ENCODE measurements at regions not wholly inside any gene's neighbourhood (a gene's known extent, or its start where the extent isn't known, plus 50 kb on each side); places are given as distances from the start of the nearest gene placed in this dataset.

- H3K9me2 ChIP-seq (ENCODE audit: insufficient read depth, low read length), result no peaks in the 10 kb centered on the region
- no peak overlapping the region for H3K4me3 ChIP-seq (ENCODE audit: low read depth, low read length, poor library complexity, severe bottlenecking)
- TF ChIP-seq CTCF (conservative IDR thresholded peaks at IDR 0.05; ENCODE audit: low read length) (no peak), EZH2phosphoT487 (IDR thresholded peaks at IDR 0.05; ENCODE audit: borderline replicate concordance, low read depth, low read length) (no peak)
- POLR2A ChIA-PET, result no interaction called here
- H3K4me1 ChIP-seq (ENCODE audit: insufficient read depth, low read length, poor library complexity, severe bottlenecking), result no peaks in the 10 kb centered on the region
- CTCF ChIA-PET (ENCODE audit: unreplicated experiment), result no interaction called here
- no peak for DNase-seq (ENCODE audit: low spot score)
- H3K27ac ChIP-seq (ENCODE audit: low read depth, low read length, poor library complexity, severe bottlenecking), result no peak overlapping the region
- no peaks in the 10 kb centered on the region for H3K9me3 ChIP-seq (ENCODE audit: low read length)
- H3K79me2 ChIP-seq (ENCODE audit: insufficient read depth, low read depth, low read length), result no peaks in the 10 kb centered on the region
- no peak overlapping the region for H3K4me2 ChIP-seq (ENCODE audit: low read length)
- intact Hi-C loops (cut with micrococcal nuclease; ENCODE audit: unreplicated experiment), result no loop called here
- H4K20me1 ChIP-seq (ENCODE audit: insufficient read depth, low read length), result no peaks in the 10 kb centered on the region
- no peak overlapping the region for H2AFZ ChIP-seq (ENCODE audit: low read length)
- no TSS peak for BruUV-seq (replicated peaks)
- H3K36me3 ChIP-seq (ENCODE audit: insufficient read depth, low read length), result no peaks in the 10 kb centered on the region
These were observed 2120.0 kb upstream of the RAG2 start for GRCh38 chr11:38718049-38718448.

- no TSS peak for BruUV-seq (replicated peaks)
- ChIA-PET POLR2A (no interaction called here), CTCF (ENCODE audit: unreplicated experiment) (no interaction called here)
- Histone ChIP-seq H3K4me1 (ENCODE audit: insufficient read depth, low read length, poor library complexity, severe bottlenecking) (no peaks in the 10 kb centered on the region), H4K20me1 (ENCODE audit: insufficient read depth, low read length) (no peaks in the 10 kb centered on the region), H3K36me3 (ENCODE audit: insufficient read depth, low read length) (no peaks in the 10 kb centered on the region), H3K9me2 (ENCODE audit: insufficient read depth, low read length) (no peaks in the 10 kb centered on the region), H2AFZ (ENCODE audit: low read length) (no peak overlapping the region), H3K4me2 (ENCODE audit: low read length) (no peak overlapping the region), H3K27ac (ENCODE audit: low read depth, low read length, poor library complexity, severe bottlenecking) (no peak overlapping the region), H3K79me2 (ENCODE audit: insufficient read depth, low read depth, low read length) (no peaks in the 10 kb centered on the region), H3K9me3 (ENCODE audit: low read length) (no peaks in the 10 kb centered on the region), H3K4me3 (ENCODE audit: low read depth, low read length, poor library complexity, severe bottlenecking) (no peak overlapping the region)
- DNase-seq (ENCODE audit: low spot score), result no peak
- intact Hi-C loops (cut with micrococcal nuclease; ENCODE audit: unreplicated experiment), result no loop called here
- TF ChIP-seq CTCF (conservative IDR thresholded peaks at IDR 0.05; ENCODE audit: low read length) (no peak), EZH2phosphoT487 (IDR thresholded peaks at IDR 0.05; ENCODE audit: borderline replicate concordance, low read depth, low read length) (no peak)
These were observed 2113.1 kb upstream of the RAG2 start for GRCh38 chr11:38711110-38711509.

- no peaks in the 10 kb centered on the region for H3K9me3 ChIP-seq (ENCODE audit: low read length)
- CTCF ChIA-PET (ENCODE audit: unreplicated experiment), result no interaction called here
- no peaks in the 10 kb centered on the region for H4K20me1 ChIP-seq (ENCODE audit: insufficient read depth, low read length)
- H3K27ac ChIP-seq (ENCODE audit: low read depth, low read length, poor library complexity, severe bottlenecking), result no peak overlapping the region
- DNase-seq (ENCODE audit: low spot score), result no peak
- POLR2A ChIA-PET, result no interaction called here
- H3K4me2 ChIP-seq (ENCODE audit: low read length), result no peak overlapping the region
- no peak for TF ChIP-seq EZH2phosphoT487 (IDR thresholded peaks at IDR 0.05; ENCODE audit: borderline replicate concordance, low read depth, low read length)
- H3K79me2 ChIP-seq (ENCODE audit: insufficient read depth, low read depth, low read length), result no peaks in the 10 kb centered on the region
- H3K9me2 ChIP-seq (ENCODE audit: insufficient read depth, low read length), result no peaks in the 10 kb centered on the region
- no peaks in the 10 kb centered on the region for H3K4me1 ChIP-seq (ENCODE audit: insufficient read depth, low read length, poor library complexity, severe bottlenecking)
- intact Hi-C loops (cut with micrococcal nuclease; ENCODE audit: unreplicated experiment), result no loop called here
- BruUV-seq (replicated peaks), result no TSS peak
- H3K4me3 ChIP-seq (ENCODE audit: low read depth, low read length, poor library complexity, severe bottlenecking), result no peak overlapping the region
- H2AFZ ChIP-seq (ENCODE audit: low read length), result no peak overlapping the region
- H3K36me3 ChIP-seq (ENCODE audit: insufficient read depth, low read length), result no peaks in the 10 kb centered on the region
These were observed 2112.2 kb upstream of the RAG2 start for GRCh38 chr11:38710262-38710661.

Data from OCI-LY7 (cell line).